NB4 (cell line): ENCODE measurements at regions not wholly inside any gene's neighbourhood (a gene's known extent, or its start where the extent isn't known, plus 50 kb on each side); places are given as distances from the start of the nearest gene placed in this dataset.

ENCODE experiments used
- DNase-seq: peaks from one replicate; pipeline ENCODE4 v3.0.0; 2010; ENCODE audit warnings: low read depth
- H3K4me3 ChIP-seq: one replicate; pipeline ENCODE4 v1.5.1; 2011; ENCODE audit warnings: mild to moderate bottlenecking, low read depth, low read length, moderate library complexity
- CTCF ChIP-seq: IDR thresholded peaks from one replicate; pipeline ENCODE4 v1.5.1; 2012; ENCODE audit warnings: low read depth, low read length
- MYC ChIP-seq: IDR thresholded peaks from 2 replicates; pipeline ENCODE4 v1.6.1; 2011; ENCODE audit warnings: low read depth, low read length
- POLR2A ChIP-seq: IDR thresholded peaks from 2 replicates; pipeline ENCODE4 v1.6.1; 2011; ENCODE audit warnings: mild to moderate bottlenecking; ENCODE audit not compliant: insufficient read length; ENCODE audit errors: extremely low read depth
- TF ChIP-seq, protein P1 (sequence below): IDR thresholded peaks from 2 replicates; pipeline ENCODE4 v1.6.1; 2011; ENCODE audit warnings: low read depth, low read length

DNA sequence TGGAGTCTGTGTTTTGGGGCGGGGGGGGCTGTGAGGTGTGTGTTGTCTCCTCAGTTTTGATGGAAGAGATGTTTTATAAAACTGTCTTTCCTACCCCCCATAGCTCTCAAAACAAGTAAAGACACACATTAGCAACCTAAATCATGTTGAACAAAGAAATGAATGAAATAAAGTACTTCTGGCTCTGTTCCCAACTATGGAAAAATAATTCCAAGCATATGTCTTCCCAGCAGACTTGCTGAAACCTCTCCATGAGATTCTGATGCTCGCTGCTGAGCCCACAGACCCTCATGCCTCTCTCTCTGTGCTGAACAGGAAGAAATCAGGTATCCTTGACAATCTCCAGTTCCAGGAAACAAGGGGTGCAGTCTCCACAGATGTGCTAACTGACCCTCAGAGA, 226.7 kb upstream of the KLHL29 start:
- no peak for TF ChIP-seq CTCF
- no peak for TF ChIP-seq MYC
- TF ChIP-seq, protein P1, sequence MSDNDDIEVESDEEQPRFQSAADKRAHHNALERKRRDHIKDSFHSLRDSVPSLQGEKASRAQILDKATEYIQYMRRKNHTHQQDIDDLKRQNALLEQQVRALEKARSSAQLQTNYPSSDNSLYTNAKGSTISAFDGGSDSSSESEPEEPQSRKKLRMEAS, result no peak
- TF ChIP-seq POLR2A, result no peak
- DNase-seq, result no peak
- H3K4me3 ChIP-seq, result no peak overlapping the region

DNA sequence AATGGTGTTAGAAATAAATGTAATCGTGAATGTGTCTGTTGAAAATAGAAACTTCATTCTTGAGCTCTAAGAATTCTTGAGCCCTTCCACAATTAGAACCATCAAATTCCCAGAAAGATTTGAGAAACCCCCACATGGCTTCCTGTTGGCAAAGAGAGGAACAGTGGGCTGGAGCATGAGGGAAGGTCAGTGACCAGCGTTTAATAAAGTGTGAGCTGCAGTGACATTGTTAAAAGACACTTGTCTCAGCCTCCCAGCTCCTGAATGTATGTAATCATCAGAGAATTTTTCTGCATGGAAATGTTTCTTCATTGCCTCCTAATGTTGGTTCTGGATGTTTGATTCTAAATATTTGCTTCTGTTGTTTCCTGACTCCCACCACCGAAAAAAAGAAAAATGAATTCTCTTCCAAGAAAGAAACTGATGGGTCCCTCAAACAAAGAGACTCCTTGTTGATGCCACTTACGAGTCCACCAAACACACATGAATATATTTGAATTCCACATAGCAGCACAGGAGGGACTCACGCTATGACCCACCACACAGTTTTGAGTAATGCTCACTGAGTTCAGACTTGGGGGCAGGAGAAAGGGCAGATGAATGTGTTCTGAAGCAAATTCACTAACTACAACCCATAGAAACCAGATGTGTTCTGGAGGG, 225.1 kb upstream of the KLHL29 start:
- no peak for DNase-seq
- TF ChIP-seq MYC, result no peak
- TF ChIP-seq CTCF, result no peak
- TF ChIP-seq POLR2A, result no peak
- TF ChIP-seq, protein P1, result no peak
- no peak overlapping the region for H3K4me3 ChIP-seq

- DNase-seq, result no peak
- no peak overlapping the region for H3K4me3 ChIP-seq
- TF ChIP-seq, protein P1, result no peak
- TF ChIP-seq CTCF (no peak), POLR2A (no peak), MYC (no peak)
Observed at GRCh38 chr2:23164173-23164572, 220.8 kb upstream of the KLHL29 start.

- no peak overlapping the region for H3K4me3 ChIP-seq
- TF ChIP-seq MYC, result no peak
- no peak for TF ChIP-seq POLR2A
- TF ChIP-seq, protein P1, result no peak
- no peak for TF ChIP-seq CTCF
- DNase-seq, result no peak
Observed at GRCh38 chr2:23169896-23170295, 215.1 kb upstream of the KLHL29 start.

DNA sequence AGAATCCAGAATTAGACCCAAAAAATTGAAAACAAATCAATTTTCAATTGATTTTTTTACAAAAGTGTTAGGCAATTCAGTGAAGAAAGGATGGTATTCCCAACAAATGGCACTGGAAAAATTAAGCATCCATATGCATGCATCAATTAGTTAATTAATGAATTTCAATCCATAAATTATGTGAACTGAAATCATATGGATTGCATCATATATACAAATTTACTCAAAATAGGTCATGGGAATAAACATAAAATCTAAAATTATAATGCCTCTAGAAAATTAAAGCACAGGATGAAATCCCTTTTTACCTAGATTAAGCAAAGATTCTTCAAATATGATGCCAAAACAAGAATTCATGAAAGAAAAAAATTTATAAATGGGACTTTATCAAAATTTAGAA, 213.9 kb upstream of the KLHL29 start:
- no peak overlapping the region for H3K4me3 ChIP-seq
- TF ChIP-seq POLR2A, result no peak
- no peak for TF ChIP-seq CTCF
- no peak for DNase-seq

- DNase-seq, result no peak
- TF ChIP-seq, protein P1, result no peak
- no peak for TF ChIP-seq CTCF
- TF ChIP-seq POLR2A, result no peak
- TF ChIP-seq MYC, result no peak
- H3K4me3 ChIP-seq, result no peak overlapping the region
Observed at GRCh38 chr2:23178396-23178795, 206.6 kb upstream of the KLHL29 start.
